Left lung (tissue), 4 donors: ENCODE measurements at regions not wholly inside any gene's neighbourhood (a gene's known extent, or its start where the extent isn't known, plus 50 kb on each side); places are given as distances from the start of the nearest gene placed in this dataset.

ENCODE experiments used
- ATAC-seq: fragments of 200-7000 bp; cut with Tn5 transposase; one replicate; pipeline ENCODE4 v1.9.1; 2020; ENCODE audit warnings: moderate library complexity
- DNase-seq, 4 donors: peaks; one replicate each; pipeline ENCODE4 v3.0.0-alpha.2; 2013 to 2020
- H3K27ac ChIP-seq, 2 donors: fragments of 200-600 bp; sonication (generic) in 1 of 2; one replicate each; pipeline versions ENCODE4 v1.5.0 to v1.8.0; 2020 to 2021
- H3K27me3 ChIP-seq, 2 donors: fragments of 200-600 bp; sonication (generic) in 1 of 2; one replicate each; pipeline versions ENCODE4 v1.5.0 to v1.8.0; 2020 to 2021
- H3K36me3 ChIP-seq, 2 donors: fragments of 200-600 bp; sonication (generic) in 1 of 2; one replicate each; pipeline versions ENCODE4 v1.5.0 to v1.8.0; 2020 to 2021
- H3K4me1 ChIP-seq, 2 donors: fragments of 200-600 bp; one replicate each; pipeline ENCODE4 v1.8.0; 2021
- H3K4me3 ChIP-seq, 2 donors: fragments of 200-600 bp; sonication (generic) in 1 of 2; one replicate each; pipeline versions ENCODE4 v1.5.0 to v1.8.0; 2020 to 2021; ENCODE audit warnings: mild to moderate bottlenecking in 1 of 2
- H3K9me3 ChIP-seq, 2 donors: fragments of 200-600 bp; sonication (generic) in 1 of 2; one replicate each; pipeline versions ENCODE4 v1.5.0 to v1.8.0; 2020 to 2021
- CTCF ChIP-seq, 2 donors: fragments of 200-600 bp; sonication (generic) in 1 of 2; IDR thresholded peaks; one replicate each; pipeline versions ENCODE4 v1.5.0 to v1.8.0; 2021; ENCODE audit warnings: antibody characterized with exemption in 2 of 2
- intact Hi-C, 2 donors: fragments of 100-400 bp; cut with DNase I; formaldehyde crosslinking; loops; one replicate each; pipeline versions ENCODE4 v1.11.2 to v1.14.2; 2022
- donor health status: DM: no; HTN: yes; CAD: no.
- donor health status: DM: no; HTN: no; CAD: no.

GRCh38 chr20:60339738-60340137, 381.5 kb downstream of the CDH26 start:
- ATAC-seq (no peak), DNase-seq (no peak)
- Histone ChIP-seq H3K4me1 (no peaks in the 10 kb centered on the region), H3K36me3 (no peaks in the 10 kb centered on the region), H3K27me3 (no peaks in the 10 kb centered on the region), H3K27ac (no peak overlapping the region), H3K9me3 (no peaks in the 10 kb centered on the region), H3K4me3 (no peak overlapping the region)
- TF ChIP-seq CTCF (IDR thresholded peaks at IDR 0.05), result no peak
- intact Hi-C loops, result no loop called here

- DNase-seq (no peak), ATAC-seq (no peak)
- no peak for TF ChIP-seq CTCF (IDR thresholded peaks at IDR 0.05)
- H3K27ac ChIP-seq, result no peak overlapping the region
- H3K27me3 ChIP-seq, result no peaks in the 10 kb centered on the region
- intact Hi-C loops, result no loop called here
- H3K4me1 ChIP-seq, result no peaks in the 10 kb centered on the region
- H3K9me3 ChIP-seq, result no peaks in the 10 kb centered on the region
- no peaks in the 10 kb centered on the region for H3K36me3 ChIP-seq
- H3K4me3 ChIP-seq, result no peak overlapping the region
These were observed 382.0 kb downstream of the CDH26 start for GRCh38 chr20:60340232-60340631.

GRCh38 chr20:60341062-60341461, 382.8 kb downstream of the CDH26 start:
- TF ChIP-seq CTCF (IDR thresholded peaks at IDR 0.05), result no peak
- H3K27me3 ChIP-seq, result no peaks in the 10 kb centered on the region
- no peak overlapping the region for H3K4me3 ChIP-seq

GRCh38 chr20:60345106-60345505, 386.9 kb downstream of the CDH26 start:
- TF ChIP-seq CTCF (IDR thresholded peaks at IDR 0.05), result no peak
- no peak for DNase-seq
- no peak overlapping the region for H3K4me3 ChIP-seq
- no peak overlapping the region for H3K27ac ChIP-seq
- H3K27me3 ChIP-seq, result no peaks in the 10 kb centered on the region
- no peaks in the 10 kb centered on the region for H3K4me1 ChIP-seq
- H3K36me3 ChIP-seq, result no peaks in the 10 kb centered on the region
- intact Hi-C loops, result no loop called here
- no peaks in the 10 kb centered on the region for H3K9me3 ChIP-seq
- no peak for ATAC-seq

More at GRCh38 chr20:60341062-60341461, 382.8 kb downstream of the CDH26 start:
- DNase-seq, result no peak
- Histone ChIP-seq H3K27ac (no peak overlapping the region), H3K36me3 (no peaks in the 10 kb centered on the region), H3K9me3 (no peaks in the 10 kb centered on the region), H3K4me1 (no peaks in the 10 kb centered on the region)
- intact Hi-C loops, result no loop called here
- no peak for ATAC-seq

- DNase-seq (no peak), ATAC-seq (no peak)
- Histone ChIP-seq H3K27me3 (no peaks in the 10 kb centered on the region), H3K27ac (no peak overlapping the region), H3K4me1 (no peaks in the 10 kb centered on the region), H3K4me3 (no peak overlapping the region), H3K36me3 (no peaks in the 10 kb centered on the region), H3K9me3 (no peaks in the 10 kb centered on the region)
- TF ChIP-seq CTCF (IDR thresholded peaks at IDR 0.05), result no peak
- intact Hi-C loops, result no loop called here
These were observed 391.2 kb downstream of the CDH26 start for GRCh38 chr20:60349418-60349817.
